Ovary (tissue), 7 donors: ENCODE measurements at regions not wholly inside any gene's neighbourhood (a gene's known extent, or its start where the extent isn't known, plus 50 kb on each side); places are given as distances from the start of the nearest gene placed in this dataset.

Experiments
- DNase-seq, 5 donors: peaks; one replicate each; pipeline ENCODE4 v3.0.0-alpha.2; 2019 to 2020
- H3K27ac ChIP-seq, 2 donors: fragments of 200-600 bp; one replicate each; pipeline versions ENCODE4 v1.5.1 to v1.8.0; 2019 to 2022
- H3K27me3 ChIP-seq: fragments of 200-600 bp; one replicate; pipeline ENCODE4 v1.8.0; 2022
- H3K36me3 ChIP-seq: fragments of 200-600 bp; sonication (generic); one replicate; pipeline ENCODE4 v1.5.1; 2019
- H3K4me1 ChIP-seq: one replicate; pipeline ENCODE4 v1.8.1; 2013; ENCODE audit warnings: mild to moderate bottlenecking, moderate library complexity; ENCODE audit not compliant: insufficient read depth
- H3K4me3 ChIP-seq: fragments of 200-600 bp; sonication (generic); one replicate; pipeline ENCODE4 v1.5.1; 2017
- H3K9me3 ChIP-seq, 2 donors: fragments of 200-600 bp in 1 of 2; sonication (generic) in 1 of 2; one replicate each; pipeline versions ENCODE4 v1.5.1 to v1.8.1; 2013 to 2019; ENCODE audit warnings: mild to moderate bottlenecking in 1 of 2, moderate library complexity in 1 of 2
- EP300 ChIP-seq: sonication (generic); formaldehyde crosslinking; IDR thresholded peaks from one replicate; pipeline ENCODE4 v1.6.1; 2017; ENCODE audit warnings: antibody characterized with exemption
- POLR2A ChIP-seq: fragments of 450-650 bp; IDR thresholded peaks from one replicate; pipeline ENCODE4 v1.6.1; 2017; ENCODE audit warnings: antibody characterized with exemption, mild to moderate bottlenecking, moderate library complexity
- WGBS, 3 donors: extraction: QIAGEN DNeasy Blood & Tissue Kit in 1 of 3; methylation state at CpG; one replicate each; pipeline versions ENCODE4 v1.1.5 to v1.1.7; 2013 to 2017; 5-methylcytosine and 5-hydroxymethylcytosine counted together
- intact Hi-C, 4 donors: fragments of 100-400 bp; cut with DNase I; formaldehyde crosslinking; loops; one replicate each; pipeline versions ENCODE4 v1.11.0 to v1.15.1; 2022 to 2023
- TF ChIP-seq, protein P1 (sequence below), 3 donors: fragments of 450-650 bp in 2 of 3; fragments of 200-600 bp in 1 of 3; IDR thresholded peaks; one replicate each; pipeline versions ENCODE4 v1.5.1 to v1.8.0; 2016 to 2022; ENCODE audit warnings: antibody characterized with exemption in 3 of 3, mild to moderate bottlenecking in 1 of 3
- donor health status: DM: no; HTN: no; CAD: no; lungs with moderate emphysema.
- donor health status: DM: no; HTN: no; CAD: no.
- donor health status: Bipolar disorder and iron deficiency.
- donor health status: DM: no; HTN: no; CAD: no.
- donor health status: DM: yes; HTN: yes; CAD: no.

- WGBS, 3 donors: 1 to 6% (median 1%) methylated on average over 11 of the region's 11 CpGs
- Histone ChIP-seq H3K4me1 (peaks cover 12% of the 10 kb centered on the region), H3K36me3 (no peaks in the 10 kb centered on the region), H3K9me3 (no peaks in the 10 kb centered on the region), H3K27me3 (no peaks in the 10 kb centered on the region), H3K4me3 (no peak overlapping the region), H3K27ac (peak overlapping the region in 1 of 2 donors; percentile 46)
- DNase-seq: peak in 1 of 5 donors; percentile 36
- intact Hi-C loops: loop anchor here in 1 of 4 donors (1.0 kb wide), 1 partner anchor 175 kb away; no protein-coding TSS in a partner anchor
- TF ChIP-seq POLR2A (no peak), EP300 (no peak)
- TF ChIP-seq, protein P1, sequence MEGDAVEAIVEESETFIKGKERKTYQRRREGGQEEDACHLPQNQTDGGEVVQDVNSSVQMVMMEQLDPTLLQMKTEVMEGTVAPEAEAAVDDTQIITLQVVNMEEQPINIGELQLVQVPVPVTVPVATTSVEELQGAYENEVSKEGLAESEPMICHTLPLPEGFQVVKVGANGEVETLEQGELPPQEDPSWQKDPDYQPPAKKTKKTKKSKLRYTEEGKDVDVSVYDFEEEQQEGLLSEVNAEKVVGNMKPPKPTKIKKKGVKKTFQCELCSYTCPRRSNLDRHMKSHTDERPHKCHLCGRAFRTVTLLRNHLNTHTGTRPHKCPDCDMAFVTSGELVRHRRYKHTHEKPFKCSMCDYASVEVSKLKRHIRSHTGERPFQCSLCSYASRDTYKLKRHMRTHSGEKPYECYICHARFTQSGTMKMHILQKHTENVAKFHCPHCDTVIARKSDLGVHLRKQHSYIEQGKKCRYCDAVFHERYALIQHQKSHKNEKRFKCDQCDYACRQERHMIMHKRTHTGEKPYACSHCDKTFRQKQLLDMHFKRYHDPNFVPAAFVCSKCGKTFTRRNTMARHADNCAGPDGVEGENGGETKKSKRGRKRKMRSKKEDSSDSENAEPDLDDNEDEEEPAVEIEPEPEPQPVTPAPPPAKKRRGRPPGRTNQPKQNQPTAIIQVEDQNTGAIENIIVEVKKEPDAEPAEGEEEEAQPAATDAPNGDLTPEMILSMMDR (IDR thresholded peaks at IDR 0.05): no peak
Observed at GRCh38 chr14:101400830-101401229, 160.5 kb upstream of the DIO3 start.

GRCh38 chr14:101402936-101403660 lies 158.2 kb upstream of the DIO3 start:
- WGBS, 3 donors: 52 to 81% (median 66%) methylated on average over 23 of the region's 23 CpGs
- intact Hi-C loops: no loop called here
- no peaks in the 10 kb centered on the region for H3K36me3 ChIP-seq
- no peaks in the 10 kb centered on the region for H3K27me3 ChIP-seq
- H3K9me3 ChIP-seq: no peaks in the 10 kb centered on the region
- H3K4me3 ChIP-seq: no peak overlapping the region
- no peak overlapping the region for H3K27ac ChIP-seq
- TF ChIP-seq, protein P1 (IDR thresholded peaks at IDR 0.05): no peak
- TF ChIP-seq EP300: no peak
- no peak for TF ChIP-seq POLR2A
- DNase-seq: peak in 2 of 5 donors; percentile 21 to 56
- peaks cover 27% of the 10 kb centered on the region for H3K4me1 ChIP-seq

- Histone ChIP-seq H3K9me3 (no peaks in the 10 kb centered on the region), H3K27me3 (no peaks in the 10 kb centered on the region), H3K36me3 (no peaks in the 10 kb centered on the region), H3K4me1 (peaks cover 34% of the 10 kb centered on the region), H3K27ac (no peak overlapping the region), H3K4me3 (no peak overlapping the region)
- TF ChIP-seq EP300: no peak
- TF ChIP-seq POLR2A: no peak
- TF ChIP-seq, protein P1 (IDR thresholded peaks at IDR 0.05): no peak
- 75 to 92% (median 88%) methylated on average over 11 of the region's 11 CpGs for WGBS, 3 donors
- DNase-seq: no peak
- intact Hi-C loops: no loop called here
Observed at GRCh38 chr14:101404426-101405170, 156.7 kb upstream of the DIO3 start.

DNA sequence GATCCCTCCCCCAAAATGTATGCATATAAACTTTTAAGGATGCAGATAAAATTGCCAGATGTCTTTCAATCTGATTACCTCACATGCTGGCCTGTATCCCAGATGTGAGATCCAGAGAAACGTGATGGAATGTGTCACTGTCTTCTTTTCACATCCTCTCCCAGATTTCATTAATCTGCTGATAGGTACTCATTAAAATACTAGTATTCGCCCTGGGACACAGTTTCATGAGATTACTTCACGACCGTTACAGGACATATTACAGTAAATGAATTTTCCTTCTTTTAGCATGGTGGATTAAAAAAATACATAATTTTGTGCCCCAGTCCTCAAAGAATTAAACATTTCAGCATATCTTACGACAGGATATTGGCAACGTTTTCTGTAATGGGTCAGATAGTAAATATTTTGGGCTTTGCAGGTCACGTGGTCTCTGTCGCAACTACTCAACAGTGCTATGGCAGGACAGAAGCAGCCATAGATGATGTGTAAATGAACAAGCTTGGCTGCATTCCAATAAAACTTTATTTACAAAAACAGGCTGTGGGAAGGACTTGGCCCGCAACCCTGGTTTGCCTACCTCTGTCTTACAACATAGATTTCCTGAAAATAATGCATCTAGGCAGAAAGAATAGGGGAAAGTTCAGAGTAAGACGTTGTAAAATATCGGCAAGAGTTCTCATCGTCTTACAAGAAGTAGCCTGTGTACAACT lies 156.0 kb upstream of the DIO3 start:
- Histone ChIP-seq H3K27ac (no peak overlapping the region), H3K27me3 (no peaks in the 10 kb centered on the region), H3K36me3 (no peaks in the 10 kb centered on the region), H3K4me1 (peaks cover 35% of the 10 kb centered on the region), H3K9me3 (no peaks in the 10 kb centered on the region), H3K4me3 (no peak overlapping the region)
- TF ChIP-seq POLR2A (no peak), EP300 (no peak)
- TF ChIP-seq, protein P1 (IDR thresholded peaks at IDR 0.05): no peak
- WGBS, 3 donors: 42 to 71% (median 45%) methylated on average over 12 of the region's 12 CpGs
- intact Hi-C loops: no loop called here
- peak; percentile 38 to 78 (median 50) for DNase-seq
